BE2C (cell line): ENCODE measurements at regions not wholly inside any gene's neighbourhood (a gene's known extent, or its start where the extent isn't known, plus 50 kb on each side); places are given as distances from the start of the nearest gene placed in this dataset.
"Not testable (repeated sequence)": the region's sequence is repeated elsewhere in the genome, so short reads cannot be mapped to it uniquely, and the experiment has no call there.

Source experiments
- DNase-seq: peaks from one replicate; pipeline ENCODE4 v3.0.0-alpha.2; 2020
- H3K27me3 ChIP-seq: fragments of 250-450 bp; sonication (Bioruptor Pico); 2 replicates; pipeline ENCODE4 v1.5.1; 2020; ENCODE audit warnings: mild to moderate bottlenecking
- H3K36me3 ChIP-seq: fragments of 250-450 bp; sonication (Bioruptor Pico); 2 replicates; pipeline ENCODE4 v1.5.1; 2020; ENCODE audit warnings: mild to moderate bottlenecking
- H3K4me1 ChIP-seq: fragments of 250-450 bp; sonication (Bioruptor Pico); 2 replicates; pipeline ENCODE4 v1.5.1; 2020
- H3K4me3 ChIP-seq: 2 replicates; pipeline ENCODE4 v1.5.1; 2011; ENCODE audit warnings: low read depth, low read length
- H3K9me3 ChIP-seq: fragments of 250-450 bp; sonication (Bioruptor Pico); 2 replicates; pipeline ENCODE4 v1.5.1; 2020
- CTCF ChIP-seq: IDR thresholded peaks from 2 replicates; pipeline ENCODE4 v1.5.1; 2012; ENCODE audit warnings: mild to moderate bottlenecking, low read depth, low read length

GRCh38 chr7:20479706-20480105 lies 135.8 kb upstream of the ABCB5 start:
- no peaks in the 10 kb centered on the region for H3K27me3 ChIP-seq
- no peak overlapping the region for H3K4me3 ChIP-seq
- H3K36me3 ChIP-seq = no peaks in the 10 kb centered on the region
- no peak for TF ChIP-seq CTCF
- no peaks in the 10 kb centered on the region for H3K4me1 ChIP-seq
- no peaks in the 10 kb centered on the region for H3K9me3 ChIP-seq
- DNase-seq = no peak

DNA sequence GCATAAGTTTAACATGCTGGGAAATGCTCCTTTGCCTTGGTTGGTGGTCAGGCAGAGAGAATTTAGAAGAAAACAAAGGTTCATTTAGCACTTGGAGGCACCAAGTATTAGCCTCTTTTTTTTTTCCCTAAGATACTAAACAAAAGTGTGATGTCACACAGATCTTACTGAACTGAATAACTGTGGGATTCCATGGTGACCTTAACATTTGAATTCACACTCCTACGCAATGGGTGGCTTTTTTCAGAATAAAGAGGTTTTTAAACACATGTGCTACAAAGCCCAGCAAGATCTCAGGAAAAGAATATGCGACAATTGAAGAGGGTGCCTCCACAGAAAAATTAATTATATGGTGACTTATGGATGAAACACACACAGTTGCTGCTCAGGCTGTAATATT lies 133.4 kb upstream of the ABCB5 start:
- H3K4me1 ChIP-seq = no peaks in the 10 kb centered on the region
- H3K27me3 ChIP-seq = no peaks in the 10 kb centered on the region
- no peak for DNase-seq
- TF ChIP-seq CTCF = no peak
- no peaks in the 10 kb centered on the region for H3K36me3 ChIP-seq
- no peak overlapping the region for H3K4me3 ChIP-seq
- no peaks in the 10 kb centered on the region for H3K9me3 ChIP-seq

DNA sequence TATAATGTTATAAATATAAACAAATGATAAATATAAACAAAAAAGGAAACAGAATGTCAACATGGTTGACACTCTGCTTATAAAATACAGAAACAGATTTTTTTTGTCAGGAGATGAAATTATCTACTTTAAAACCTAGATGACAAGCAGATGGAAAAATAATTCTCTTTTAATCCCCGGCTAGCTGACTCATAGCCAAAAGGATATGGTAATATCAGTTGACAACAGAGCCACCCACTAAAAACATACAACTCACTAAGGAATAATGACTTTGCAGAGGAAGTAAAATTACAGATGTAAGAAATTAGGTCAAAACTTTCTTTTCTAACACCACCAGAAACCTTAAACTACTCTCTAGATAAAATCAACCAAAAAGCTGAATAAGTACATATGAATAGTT lies 131.1 kb upstream of the ABCB5 start:
- H3K4me1 ChIP-seq = no peaks in the 10 kb centered on the region
- TF ChIP-seq CTCF = no peak
- H3K9me3 ChIP-seq = no peaks in the 10 kb centered on the region
- no peaks in the 10 kb centered on the region for H3K36me3 ChIP-seq
- no peaks in the 10 kb centered on the region for H3K27me3 ChIP-seq
- H3K4me3 ChIP-seq = no peak overlapping the region
- DNase-seq = no peak

DNA sequence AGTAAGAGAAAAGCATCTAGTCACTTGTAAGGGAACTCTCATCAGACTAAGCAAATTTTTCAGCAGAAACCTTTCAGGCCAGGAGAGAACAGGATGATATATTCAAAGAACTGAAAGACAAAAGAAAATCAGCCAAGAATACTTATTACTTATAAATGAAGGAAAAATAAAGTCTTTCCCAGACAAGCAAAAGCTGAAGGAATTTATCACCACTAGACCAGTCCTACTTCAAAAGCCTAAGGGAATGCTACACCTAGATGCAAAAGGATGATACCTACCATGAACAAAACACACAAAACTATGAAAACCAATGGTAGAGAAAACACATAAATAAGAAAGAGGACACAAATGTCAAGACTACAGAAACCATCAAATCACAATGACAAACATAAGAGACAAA lies 126.6 kb upstream of the ABCB5 start:
- no peak for DNase-seq
- no peaks in the 10 kb centered on the region for H3K9me3 ChIP-seq
- no peak overlapping the region for H3K4me3 ChIP-seq
- H3K36me3 ChIP-seq = no peaks in the 10 kb centered on the region
- TF ChIP-seq CTCF = no peak
- no peaks in the 10 kb centered on the region for H3K27me3 ChIP-seq
- H3K4me1 ChIP-seq = no peaks in the 10 kb centered on the region

GRCh38 chr7:20491284-20491683 lies 124.2 kb upstream of the ABCB5 start:
- Histone ChIP-seq H3K36me3 (no peaks in the 10 kb centered on the region), H3K4me1 (peaks cover 4% of the 10 kb centered on the region; the same call in 1 of the 2 replicates), H3K27me3 (no peaks in the 10 kb centered on the region), H3K9me3 (no peaks in the 10 kb centered on the region), H3K4me3 (no peak overlapping the region)
- no peak for DNase-seq
- TF ChIP-seq CTCF = no peak

- DNase-seq = no peak
- Histone ChIP-seq H3K4me3 (no peak overlapping the region), H3K9me3 (no peaks in the 10 kb centered on the region; the same call in 1 of the 2 replicates), H3K36me3 (no peaks in the 10 kb centered on the region), H3K27me3 (no peaks in the 10 kb centered on the region), H3K4me1 (peaks cover 4% of the 10 kb centered on the region; the same call in 1 of the 2 replicates)
- TF ChIP-seq CTCF = no peak
Measured at GRCh38 chr7:20494566-20494965, 120.9 kb upstream of the ABCB5 start.

GRCh38 chr7:20501473-20501872 lies 114.0 kb upstream of the ABCB5 start:
- H3K36me3 ChIP-seq, H3K27me3 ChIP-seq, H3K9me3 ChIP-seq, DNase-seq, H3K4me1 ChIP-seq, H3K4me3 ChIP-seq: not testable (repeated sequence)
